Coronary artery (tissue), 2 donors: ENCODE measurements at regions not wholly inside any gene's neighbourhood (a gene's known extent, or its start where the extent isn't known, plus 50 kb on each side); places are given as distances from the start of the nearest gene placed in this dataset.

Experiments used
- DNase-seq: peaks from one replicate; pipeline ENCODE4 v3.0.0-alpha.2; 2017; ENCODE audit warnings: low spot score
- H3K27ac ChIP-seq, 2 donors: fragments of 200-600 bp; sonication (generic); one replicate each; pipeline ENCODE4 v1.5.1; 2016 to 2019
- H3K4me3 ChIP-seq: fragments of 200-600 bp; sonication (generic); 2 replicates; pipeline ENCODE4 v1.5.1; 2016; ENCODE audit warnings: mild to moderate bottlenecking, moderate library complexity
- CTCF ChIP-seq: fragments of 200-600 bp; sonication (generic); IDR thresholded peaks from one replicate; pipeline ENCODE4 v1.5.1; 2019; ENCODE audit warnings: antibody characterized with exemption

DNA sequence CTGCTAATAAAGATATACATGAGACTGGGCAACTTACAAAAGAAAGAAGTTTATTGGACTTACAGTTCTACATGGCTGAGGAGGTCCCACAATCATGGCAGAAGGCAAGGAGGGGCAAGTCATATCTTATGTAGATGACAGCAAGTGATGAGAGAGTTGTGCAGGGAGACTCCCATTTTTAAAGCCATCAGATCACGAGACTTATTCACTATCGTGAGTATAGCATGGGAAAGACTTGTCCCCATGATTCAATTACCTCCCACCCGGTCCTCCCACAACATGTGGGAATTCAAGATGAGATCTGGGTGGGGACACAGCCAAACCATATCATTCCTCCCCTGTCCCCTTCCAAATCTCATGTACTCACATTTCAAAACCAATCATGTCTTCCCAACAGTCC lies 50.9 kb upstream of the GRID2 start:
- no peak for DNase-seq
- Histone ChIP-seq H3K4me3 (no peak overlapping the region), H3K27ac (no peak overlapping the region)
- TF ChIP-seq CTCF: no peak

DNA sequence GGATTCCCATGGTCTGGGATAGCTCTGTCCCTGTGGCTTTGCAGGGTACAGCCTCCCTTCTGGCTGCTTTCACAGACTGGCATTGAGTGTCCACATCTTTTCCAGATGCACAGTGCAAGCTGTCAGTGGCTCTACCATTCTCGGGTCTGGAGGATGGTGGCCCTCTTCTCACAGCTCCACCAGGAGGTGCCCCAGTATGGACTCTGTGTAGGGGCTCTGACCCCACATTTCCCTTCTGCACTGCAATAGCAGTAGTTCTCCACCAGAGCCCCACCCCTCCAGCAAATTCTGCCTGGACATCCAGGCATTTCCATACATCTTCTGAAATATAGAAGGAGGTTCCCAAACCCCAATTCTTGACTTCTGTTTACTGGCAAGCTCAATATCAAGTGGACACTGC lies 50.2 kb upstream of the GRID2 start:
- no peak for TF ChIP-seq CTCF
- Histone ChIP-seq H3K4me3 (no peak overlapping the region), H3K27ac (no peak overlapping the region)
- no peak for DNase-seq
